ENCODE measurements at regions not wholly inside any gene's neighbourhood (a gene's known extent, or its start where the extent isn't known, plus 50 kb on each side); places are given as distances from the start of the nearest gene placed in this dataset.
"Not testable (repeated sequence)": the region's sequence is repeated elsewhere in the genome, so short reads cannot be mapped to it uniquely, and the experiment has no call there.

DNA sequence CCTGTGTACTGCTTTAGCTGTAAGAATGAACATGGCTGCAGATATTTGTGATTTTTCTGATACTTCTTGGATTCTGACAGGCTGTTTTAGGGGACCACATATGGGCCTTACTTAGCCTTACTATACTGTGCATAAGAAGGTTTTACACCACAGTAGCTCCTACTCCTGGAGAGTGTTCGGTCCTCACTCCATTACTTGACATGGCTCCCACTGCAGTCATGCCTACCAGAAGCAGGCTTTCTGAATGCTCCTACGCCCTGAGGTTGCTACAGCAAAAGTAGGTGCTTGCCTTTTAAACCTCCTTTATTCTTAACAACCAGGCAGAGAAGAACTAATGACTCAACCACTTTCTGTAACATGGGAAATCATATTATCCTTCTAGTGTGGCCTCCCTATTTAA is 125.2 kb upstream of the MAP2 start:
- intact Hi-C loops (cut with DNase I, micrococcal nuclease), result no loop called here
- Histone ChIP-seq H3K9me3 (no peaks in the 10 kb centered on the region), H3K4me3 (no peak overlapping the region), H3K4me1 (ENCODE audit: low read depth) (no peaks in the 10 kb centered on the region), H3K36me3 (ENCODE audit: low read depth) (no peaks in the 10 kb centered on the region)
- TF ChIP-seq, protein P1, sequence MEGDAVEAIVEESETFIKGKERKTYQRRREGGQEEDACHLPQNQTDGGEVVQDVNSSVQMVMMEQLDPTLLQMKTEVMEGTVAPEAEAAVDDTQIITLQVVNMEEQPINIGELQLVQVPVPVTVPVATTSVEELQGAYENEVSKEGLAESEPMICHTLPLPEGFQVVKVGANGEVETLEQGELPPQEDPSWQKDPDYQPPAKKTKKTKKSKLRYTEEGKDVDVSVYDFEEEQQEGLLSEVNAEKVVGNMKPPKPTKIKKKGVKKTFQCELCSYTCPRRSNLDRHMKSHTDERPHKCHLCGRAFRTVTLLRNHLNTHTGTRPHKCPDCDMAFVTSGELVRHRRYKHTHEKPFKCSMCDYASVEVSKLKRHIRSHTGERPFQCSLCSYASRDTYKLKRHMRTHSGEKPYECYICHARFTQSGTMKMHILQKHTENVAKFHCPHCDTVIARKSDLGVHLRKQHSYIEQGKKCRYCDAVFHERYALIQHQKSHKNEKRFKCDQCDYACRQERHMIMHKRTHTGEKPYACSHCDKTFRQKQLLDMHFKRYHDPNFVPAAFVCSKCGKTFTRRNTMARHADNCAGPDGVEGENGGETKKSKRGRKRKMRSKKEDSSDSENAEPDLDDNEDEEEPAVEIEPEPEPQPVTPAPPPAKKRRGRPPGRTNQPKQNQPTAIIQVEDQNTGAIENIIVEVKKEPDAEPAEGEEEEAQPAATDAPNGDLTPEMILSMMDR (IDR thresholded peaks at IDR 0.05), result no peak
- ATAC-seq (no peak), DNase-seq (no peak)

DNA sequence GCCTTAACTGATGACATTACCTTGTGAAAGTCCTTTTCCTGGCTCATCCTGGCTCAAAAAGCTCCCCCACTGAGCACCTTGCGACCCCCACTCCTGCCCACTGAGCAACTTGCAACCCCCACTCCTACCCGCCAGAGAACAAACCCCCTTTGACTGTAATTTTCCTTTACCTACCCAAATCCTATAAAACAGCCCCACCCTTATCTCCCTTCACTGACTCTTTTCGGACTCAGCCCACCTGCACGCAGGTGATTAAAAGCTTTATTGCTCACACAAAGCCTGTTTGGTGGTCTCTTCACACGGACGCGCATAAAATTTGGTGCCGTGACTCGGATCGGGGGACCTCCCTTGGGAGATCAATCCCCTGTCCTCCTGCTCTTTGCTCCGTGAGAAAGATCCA is 124.4 kb upstream of the MAP2 start:
- H3K9me3 ChIP-seq; ATAC-seq; intact Hi-C loops (cut with DNase I, micrococcal nuclease); H3K4me1 ChIP-seq (ENCODE audit: low read depth); H3K4me3 ChIP-seq; DNase-seq; H3K36me3 ChIP-seq (ENCODE audit: low read depth): not testable (repeated sequence)

DNA sequence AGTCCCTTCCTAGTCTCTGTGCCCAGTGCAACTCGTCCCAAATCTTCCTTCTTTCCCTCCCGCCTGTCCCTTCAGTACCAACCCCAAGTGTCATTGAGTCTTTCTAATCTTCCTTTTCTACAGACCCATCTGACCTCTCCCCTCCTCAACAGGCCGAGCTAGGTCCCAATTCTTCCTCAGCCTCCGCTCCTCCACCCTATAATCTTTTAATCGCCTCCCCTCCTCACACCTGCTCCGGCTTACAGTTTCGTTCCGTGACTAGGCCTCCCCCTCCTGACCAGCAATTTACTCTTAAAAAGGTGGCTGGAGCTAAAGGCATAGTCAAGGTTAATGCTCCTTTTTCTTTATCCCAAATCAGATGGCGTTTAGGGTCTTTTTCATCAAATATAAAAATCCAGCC is 123.1 kb upstream of the MAP2 start:
- intact Hi-C loops (cut with DNase I, micrococcal nuclease); H3K4me1 ChIP-seq (ENCODE audit: low read depth); H3K9me3 ChIP-seq; ATAC-seq; H3K36me3 ChIP-seq (ENCODE audit: low read depth); DNase-seq; H3K4me3 ChIP-seq: not testable (repeated sequence)

DNA sequence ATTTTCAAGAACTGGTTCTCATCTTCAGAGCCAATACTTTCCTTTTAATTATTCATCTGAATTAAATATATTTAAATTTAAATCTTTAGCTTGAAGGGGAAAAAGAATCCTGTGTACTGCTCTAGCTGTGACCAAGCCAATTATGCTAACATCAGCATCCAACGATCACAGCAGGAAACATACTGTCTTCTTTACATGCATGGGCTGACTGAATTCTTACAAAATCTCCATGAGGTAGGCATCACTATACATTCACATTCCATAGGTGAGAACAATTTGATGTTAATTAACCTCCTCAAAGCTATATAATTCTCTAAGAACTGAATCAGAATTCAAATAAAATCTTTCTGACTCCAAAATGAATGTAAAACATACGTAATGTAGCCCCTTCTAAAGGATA is 118.8 kb upstream of the MAP2 start:
- no peak for DNase-seq
- Histone ChIP-seq H3K36me3 (ENCODE audit: low read depth) (no peaks in the 10 kb centered on the region), H3K4me3 (no peak overlapping the region), H3K4me1 (ENCODE audit: low read depth) (no peaks in the 10 kb centered on the region), H3K9me3 (no peaks in the 10 kb centered on the region)
- TF ChIP-seq, protein P1 (IDR thresholded peaks at IDR 0.05), result no peak
- ATAC-seq, result no peak
- intact Hi-C loops (cut with DNase I, micrococcal nuclease), result no loop called here

DNA sequence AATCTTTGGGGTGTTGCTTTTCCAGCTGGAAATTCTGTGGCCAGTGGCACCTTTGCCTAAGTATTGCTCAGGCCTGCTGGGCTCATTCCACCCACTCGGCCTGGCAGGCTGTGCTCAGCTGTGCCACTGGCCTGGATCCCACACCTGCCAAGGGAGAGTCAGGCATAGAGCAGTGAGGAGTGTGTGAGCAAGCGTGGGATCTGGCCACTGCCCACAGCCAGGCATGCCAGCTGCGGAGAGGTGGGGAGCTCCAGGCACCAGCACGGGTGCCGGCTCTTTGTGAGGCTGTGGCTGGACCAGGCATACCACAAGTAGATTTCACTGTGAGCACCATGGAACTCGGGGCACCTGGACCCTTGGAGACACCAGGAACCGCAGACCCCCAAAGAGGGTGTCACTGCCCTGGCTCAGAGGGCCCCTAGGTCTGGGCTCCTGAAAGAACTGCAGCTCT is 118.1 kb upstream of the MAP2 start:
- Histone ChIP-seq H3K4me3 (no peak overlapping the region), H3K9me3 (no peaks in the 10 kb centered on the region), H3K4me1 (ENCODE audit: low read depth) (no peaks in the 10 kb centered on the region), H3K36me3 (ENCODE audit: low read depth) (no peaks in the 10 kb centered on the region)
- intact Hi-C loops (cut with DNase I, micrococcal nuclease), result no loop called here
- ATAC-seq (peak; percentile 12), DNase-seq (peak in 1 of 3 donors; percentile 34)
- TF ChIP-seq, protein P1 (IDR thresholded peaks at IDR 0.05), result no peak

DNA sequence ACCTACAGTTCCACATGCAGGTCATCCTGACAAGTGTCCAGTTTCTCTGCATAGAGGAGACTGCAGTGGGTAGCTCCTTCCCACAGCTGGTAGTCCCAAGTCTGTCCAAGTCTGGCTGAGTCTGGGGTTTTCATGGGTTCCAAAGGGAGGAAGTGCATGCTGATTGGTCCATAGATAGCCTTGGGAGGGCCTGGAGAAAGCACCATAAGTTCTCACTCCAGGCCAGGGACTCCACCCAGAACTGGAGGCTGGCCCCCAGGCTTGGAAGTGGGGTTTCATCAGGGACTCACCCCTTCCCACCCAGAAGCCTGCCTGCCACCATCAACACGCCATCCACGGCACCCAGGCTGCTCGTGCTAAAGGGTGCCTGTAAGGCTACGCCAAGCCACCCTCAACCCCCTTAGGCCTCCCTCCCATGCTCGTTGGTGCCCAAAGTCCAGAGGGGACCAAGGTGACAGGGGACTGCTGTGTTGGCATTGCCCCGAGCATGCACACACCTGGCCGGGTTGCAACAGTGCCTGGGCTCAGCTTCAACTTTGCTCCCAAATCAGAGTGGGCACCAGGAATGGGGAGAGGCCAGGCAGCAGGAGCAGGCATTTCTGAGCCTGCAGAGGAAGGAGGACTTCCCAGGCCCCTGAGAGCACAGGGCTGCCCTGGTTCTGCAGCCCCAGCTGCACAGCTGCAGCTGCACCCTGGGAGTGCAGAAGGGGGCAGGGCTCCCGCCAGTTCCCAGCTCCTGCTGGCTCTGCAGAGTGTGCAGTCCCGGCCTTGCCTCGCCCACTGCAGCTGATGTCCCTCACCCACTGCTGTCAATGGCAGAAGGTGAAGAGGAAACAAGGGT is 116.5 kb upstream of the MAP2 start:
- TF ChIP-seq, protein P1 (IDR thresholded peaks at IDR 0.05), result no peak
- DNase-seq, result peak in 1 of 3 donors; percentile 30
- intact Hi-C loops (cut with DNase I, micrococcal nuclease), result no loop called here
- no peaks in the 10 kb centered on the region for H3K9me3 ChIP-seq
- no peak for ATAC-seq
- no peak overlapping the region for H3K4me3 ChIP-seq
- H3K36me3 ChIP-seq (ENCODE audit: low read depth), result no peaks in the 10 kb centered on the region
- H3K4me1 ChIP-seq (ENCODE audit: low read depth), result no peaks in the 10 kb centered on the region
